ENCODE measurements at regions not wholly inside any gene's neighbourhood (a gene's known extent, or its start where the extent isn't known, plus 50 kb on each side); places are given as distances from the start of the nearest gene placed in this dataset.

- TF ChIP-seq CTCF (conservative IDR thresholded peaks at IDR 0.05) = no peak
- no peak for TF ChIP-seq EZH2 (IDR thresholded peaks at IDR 0.05; ENCODE audit: low read depth)
These were observed 62.2 kb upstream of the PKDCC start for GRCh38 chr2:41985573-41986095.

All from PC-9 (cell line).